Fibroblast of skin of right biceps (primary cell): ENCODE measurements at regions not wholly inside any gene's neighbourhood (a gene's known extent, or its start where the extent isn't known, plus 50 kb on each side); places are given as distances from the start of the nearest gene placed in this dataset.
"Not testable (repeated sequence)": the region's sequence is repeated elsewhere in the genome, so short reads cannot be mapped to it uniquely, and the experiment has no call there.

Experiments
- DNase-seq: peaks from one replicate; pipeline ENCODE4 v3.0.0-alpha.2; 2013

DNA sequence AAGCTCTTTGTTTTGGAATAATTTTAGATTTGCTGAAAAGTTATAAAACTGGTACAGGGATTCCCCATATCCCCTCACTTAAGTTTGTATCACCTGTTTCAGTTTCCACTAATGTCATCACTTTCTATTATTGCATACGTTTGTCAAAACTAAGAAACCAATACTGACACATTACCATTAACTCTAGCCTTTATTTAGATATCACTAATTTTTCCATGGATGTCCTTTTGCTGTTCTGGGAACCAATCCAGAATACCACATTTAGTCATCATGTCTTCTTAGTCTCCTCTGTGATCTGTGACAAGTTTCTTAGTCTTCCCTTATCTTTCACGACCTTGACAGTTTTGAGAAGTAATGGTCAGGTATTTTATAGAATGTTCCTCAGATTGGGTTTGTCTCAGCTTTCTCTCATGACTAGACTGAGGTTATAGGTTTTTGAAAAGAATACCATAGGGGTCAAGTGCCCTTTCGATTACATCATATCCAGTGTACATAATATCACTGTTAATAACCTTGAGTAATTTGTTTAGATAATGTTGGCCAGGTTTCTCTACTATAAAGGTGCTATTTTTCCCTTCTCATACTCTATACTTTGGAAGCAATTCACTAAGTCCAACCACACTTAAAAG is 51.9 kb upstream of the NMUR2 start:
- no peak for DNase-seq

DNA sequence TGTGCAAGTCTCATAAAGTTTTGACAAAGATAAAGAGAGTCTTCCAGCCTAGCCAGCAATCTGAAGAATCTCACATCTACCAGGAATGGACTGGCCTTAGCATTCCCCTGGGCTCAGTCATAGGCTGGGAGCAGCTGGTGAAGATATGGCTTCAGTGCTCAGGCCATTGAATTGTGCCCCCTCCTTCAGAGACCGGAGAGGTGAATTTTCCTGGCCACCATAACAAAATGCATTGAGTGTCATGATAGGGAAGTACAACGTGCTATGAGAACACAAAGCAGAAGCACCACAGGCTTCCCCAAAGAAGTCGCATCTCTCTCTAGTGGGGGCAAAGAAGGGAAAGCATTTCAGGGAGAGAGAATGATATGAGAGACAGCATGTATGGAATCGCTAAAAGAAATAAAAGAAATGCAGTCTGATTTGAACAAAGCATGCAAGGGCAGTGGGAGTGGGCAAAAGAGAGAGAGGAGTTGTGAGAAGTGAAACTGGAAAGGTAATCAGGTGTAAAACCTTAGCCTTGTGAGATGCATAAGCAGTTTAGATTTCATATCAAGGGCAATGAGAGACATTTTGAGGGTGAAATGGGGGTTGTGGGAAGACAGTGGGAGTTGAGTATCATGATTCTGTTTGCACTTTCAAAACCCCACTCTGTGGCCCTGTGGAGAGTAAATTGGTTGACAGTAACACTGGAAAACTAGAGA is 57.1 kb upstream of the NMUR2 start:
- peak; percentile 14 for DNase-seq

DNA sequence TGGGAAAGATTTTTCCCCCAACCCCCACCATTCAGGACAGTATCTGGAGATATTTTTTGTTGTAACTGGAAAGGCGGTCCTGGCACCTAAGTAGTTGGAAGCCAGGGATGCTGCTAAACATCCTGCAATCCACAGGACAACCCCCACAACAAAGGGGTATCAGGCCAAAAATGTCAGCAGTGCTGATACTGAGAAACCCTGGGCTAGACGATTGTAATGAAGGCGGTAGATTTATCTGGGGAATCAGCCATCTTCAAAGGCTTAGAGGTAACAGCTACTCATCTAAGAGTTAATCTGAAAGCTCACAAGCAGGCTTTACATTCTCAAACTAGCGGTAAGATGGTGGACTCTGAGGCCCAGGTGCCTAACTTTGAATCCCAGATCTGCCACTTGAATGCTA is 59.0 kb upstream of the NMUR2 start:
- DNase-seq = no peak

DNA sequence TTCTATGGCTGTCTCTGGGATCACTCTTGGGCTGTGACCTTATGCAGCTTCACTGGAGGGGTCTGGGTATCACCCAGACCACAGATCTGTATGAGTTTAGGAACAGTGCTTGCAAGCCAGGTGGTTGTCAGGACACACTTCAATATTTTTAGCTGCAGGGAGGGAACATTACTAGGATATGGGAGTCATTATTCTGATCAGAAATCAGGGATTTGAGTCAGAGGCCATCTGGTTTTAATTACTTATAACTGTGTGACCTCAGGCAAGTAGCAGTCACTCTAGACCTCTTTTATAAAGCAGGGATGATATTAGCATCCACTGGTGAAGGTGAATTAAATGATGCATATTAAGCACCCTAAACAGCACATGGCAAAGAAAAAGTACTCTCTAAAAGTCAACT is 60.1 kb upstream of the NMUR2 start:
- DNase-seq = peak; percentile 10

DNA sequence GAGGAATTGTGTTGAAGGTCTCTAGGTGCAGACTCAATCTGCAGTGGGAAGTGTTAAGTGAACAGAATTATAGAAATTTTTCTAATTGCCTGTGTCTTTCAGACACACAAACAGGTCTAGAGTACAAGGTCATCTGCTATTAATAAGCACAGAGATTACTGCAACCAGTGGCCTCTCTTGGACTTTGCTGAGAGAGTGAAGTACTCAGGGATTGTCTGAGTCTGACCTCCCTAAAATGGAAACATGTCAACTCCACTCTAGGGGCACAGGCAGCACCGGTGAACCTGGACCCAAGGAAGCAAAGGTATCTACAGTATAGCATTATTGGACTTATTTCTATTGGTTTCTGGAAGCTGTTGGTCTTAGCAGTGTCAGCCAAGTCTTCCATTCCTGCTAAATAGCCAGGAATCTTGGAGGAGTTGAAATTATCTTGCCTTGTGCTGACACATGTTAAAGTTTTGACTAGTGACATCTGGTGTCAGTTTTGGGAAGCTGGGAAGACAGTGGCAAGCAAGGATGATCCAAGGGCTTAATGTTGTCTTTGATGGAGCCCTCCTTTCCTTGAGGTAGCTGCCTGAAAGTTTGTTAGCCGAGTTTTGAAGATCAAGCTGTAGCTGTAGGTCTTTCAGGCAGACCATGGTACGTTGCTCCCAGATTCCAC is 61.1 kb upstream of the NMUR2 start:
- DNase-seq = no peak

DNA sequence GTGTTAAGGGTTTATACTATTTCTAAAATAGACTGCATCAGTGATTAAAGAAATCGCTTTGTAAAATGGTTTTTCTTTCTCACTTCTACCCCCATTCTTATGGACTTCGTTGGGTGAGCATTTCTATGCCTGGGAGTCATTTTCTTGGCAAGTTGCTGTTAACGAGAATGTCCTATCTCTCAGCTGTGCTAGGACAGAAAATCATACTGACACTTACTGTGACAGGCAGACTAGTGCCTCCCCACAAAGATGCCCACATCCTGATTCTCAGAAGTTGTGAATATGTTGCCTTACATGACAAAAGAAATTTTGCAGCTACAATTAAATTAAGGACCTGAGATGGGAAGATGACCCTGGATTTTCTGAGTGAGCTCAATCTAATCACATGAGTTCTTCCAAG is 65.1 kb upstream of the NMUR2 start:
- DNase-seq = no peak

DNA sequence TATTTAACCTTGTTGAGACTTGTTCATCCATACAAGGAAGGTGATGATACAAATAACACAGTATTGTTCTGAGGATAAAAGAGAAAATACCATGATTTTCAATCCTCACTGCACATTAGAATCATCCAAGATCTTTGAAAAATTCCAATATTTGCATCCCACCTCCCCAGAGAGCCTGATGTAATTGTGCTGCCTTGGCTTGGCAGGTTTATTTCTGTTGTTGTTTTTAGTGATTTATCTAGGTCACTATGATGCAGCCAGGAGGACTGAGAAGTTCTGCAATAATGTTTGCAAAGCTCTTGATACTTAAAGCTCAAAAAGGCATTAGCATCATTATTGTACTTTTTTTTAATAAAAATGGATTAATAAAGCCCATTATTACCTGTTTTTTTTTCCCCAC is 67.0 kb upstream of the NMUR2 start:
- DNase-seq = no peak

DNA sequence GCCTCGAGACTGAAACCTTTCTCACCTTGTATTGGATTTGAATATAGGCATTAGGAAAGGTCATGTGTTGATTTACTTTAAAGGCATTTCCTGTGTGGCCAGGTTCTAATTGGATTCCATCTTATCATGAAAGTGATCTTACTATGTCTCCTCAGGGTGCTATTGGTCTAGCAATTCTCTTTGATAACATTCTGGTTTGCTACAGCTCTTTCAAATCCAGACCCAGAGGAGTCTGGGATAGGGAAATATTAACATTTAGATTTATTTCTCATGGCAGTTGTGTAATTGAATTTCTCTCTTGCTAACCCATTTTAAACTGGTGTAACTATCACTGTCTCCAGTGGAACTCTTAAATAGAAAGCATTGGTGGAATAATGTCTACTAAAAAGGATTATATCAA is 69.9 kb upstream of the NMUR2 start:
- no peak for DNase-seq

DNA sequence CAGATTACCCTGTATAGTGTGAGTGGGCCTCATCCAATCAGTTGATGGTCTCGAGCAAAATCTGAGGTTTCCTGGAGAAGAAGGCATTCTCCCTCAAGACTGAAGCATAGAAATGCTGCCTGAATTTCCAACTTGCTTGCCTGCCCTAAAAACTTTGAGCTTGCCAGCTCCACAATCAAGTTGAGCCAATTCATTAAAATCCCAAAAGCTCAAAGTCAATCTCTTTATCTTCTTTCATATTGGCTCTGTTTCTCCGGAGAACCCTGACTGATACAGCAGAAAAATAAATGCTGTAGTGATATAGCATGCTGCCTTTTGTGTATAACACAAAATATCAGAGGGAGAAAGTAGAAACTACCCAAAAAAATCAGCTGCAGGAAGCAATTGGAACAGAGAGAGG is 72.5 kb upstream of the NMUR2 start:
- no peak for DNase-seq

DNA sequence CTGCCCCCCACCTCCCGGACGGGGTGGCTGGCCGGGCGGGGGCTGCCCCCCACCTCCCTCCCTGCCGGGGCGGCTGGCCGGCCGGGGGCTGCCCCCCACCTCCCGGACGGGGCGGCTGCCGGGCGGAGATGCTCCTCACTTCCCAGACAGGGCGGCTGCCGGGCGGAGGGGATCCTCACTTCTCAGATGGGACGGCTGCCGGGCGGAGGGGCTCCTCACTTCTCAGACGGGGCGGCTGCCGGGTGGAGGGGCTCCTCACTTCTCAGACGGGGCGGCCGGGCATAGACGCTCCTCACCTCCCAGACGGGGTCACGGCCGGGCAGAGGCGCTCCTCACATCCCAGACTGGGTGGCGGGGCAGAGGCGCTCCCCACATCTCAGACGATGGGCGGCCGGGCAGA is 74.8 kb upstream of the NMUR2 start:
- DNase-seq = not testable (repeated sequence)

DNA sequence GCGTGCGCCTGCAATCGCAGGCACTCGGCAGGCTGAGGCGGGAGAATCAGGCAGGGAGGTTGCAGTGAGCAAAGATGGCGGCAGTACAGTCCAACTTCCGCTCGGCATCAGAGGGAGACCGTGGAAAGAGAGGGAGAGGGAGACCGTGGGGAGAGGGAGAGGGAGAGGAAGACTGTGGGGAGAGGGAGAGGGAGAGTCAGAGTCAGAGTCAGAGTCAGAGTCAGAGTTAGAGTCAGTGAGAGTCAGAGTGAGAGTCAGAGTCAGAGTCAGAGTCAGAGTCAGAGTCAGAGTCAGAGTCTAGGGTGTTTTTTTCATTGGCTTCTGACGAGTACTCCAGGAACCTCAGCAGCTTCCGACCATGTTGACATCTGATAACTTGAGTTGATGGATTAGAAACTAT is 75.6 kb upstream of the NMUR2 start:
- not testable (repeated sequence) for DNase-seq

DNA sequence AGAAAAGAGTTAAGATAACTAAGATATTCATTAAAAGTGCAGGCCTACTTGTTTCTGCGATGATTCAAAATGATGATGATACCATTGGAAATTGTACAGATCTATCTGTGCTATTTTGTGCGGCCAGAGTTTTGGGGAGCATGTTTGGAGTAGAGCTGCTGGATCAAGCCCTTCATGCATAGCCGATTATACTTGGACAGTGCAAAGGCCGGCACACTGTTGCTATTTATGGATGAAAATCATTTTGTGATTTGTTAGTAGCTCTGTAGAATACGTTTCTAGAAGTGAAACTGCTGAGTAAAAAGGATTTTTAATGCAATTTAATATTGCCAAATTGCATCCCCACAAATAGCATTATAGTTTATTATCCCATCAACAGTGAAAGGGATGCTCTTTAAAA is 82.1 kb upstream of the NMUR2 start:
- DNase-seq = no peak

DNA sequence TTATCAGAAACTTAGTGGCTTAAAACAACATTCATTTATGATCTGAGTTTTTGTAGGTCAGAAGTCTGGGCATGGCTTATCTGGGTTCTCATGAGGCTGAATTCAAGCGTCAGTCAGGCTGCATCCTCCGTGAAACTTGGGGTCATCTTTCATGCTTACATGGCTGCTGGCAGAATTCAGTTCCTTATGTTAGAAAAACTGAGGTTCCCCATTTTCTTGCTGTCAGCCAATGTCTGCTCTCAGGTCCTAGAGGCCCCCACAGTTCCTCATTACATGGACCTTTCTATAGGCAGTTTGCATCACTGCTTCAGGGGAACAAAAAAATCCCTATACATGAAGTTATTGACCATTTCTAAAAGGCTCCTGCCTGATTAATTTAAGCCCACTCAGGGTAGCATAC is 83.8 kb upstream of the NMUR2 start:
- DNase-seq = no peak

DNA sequence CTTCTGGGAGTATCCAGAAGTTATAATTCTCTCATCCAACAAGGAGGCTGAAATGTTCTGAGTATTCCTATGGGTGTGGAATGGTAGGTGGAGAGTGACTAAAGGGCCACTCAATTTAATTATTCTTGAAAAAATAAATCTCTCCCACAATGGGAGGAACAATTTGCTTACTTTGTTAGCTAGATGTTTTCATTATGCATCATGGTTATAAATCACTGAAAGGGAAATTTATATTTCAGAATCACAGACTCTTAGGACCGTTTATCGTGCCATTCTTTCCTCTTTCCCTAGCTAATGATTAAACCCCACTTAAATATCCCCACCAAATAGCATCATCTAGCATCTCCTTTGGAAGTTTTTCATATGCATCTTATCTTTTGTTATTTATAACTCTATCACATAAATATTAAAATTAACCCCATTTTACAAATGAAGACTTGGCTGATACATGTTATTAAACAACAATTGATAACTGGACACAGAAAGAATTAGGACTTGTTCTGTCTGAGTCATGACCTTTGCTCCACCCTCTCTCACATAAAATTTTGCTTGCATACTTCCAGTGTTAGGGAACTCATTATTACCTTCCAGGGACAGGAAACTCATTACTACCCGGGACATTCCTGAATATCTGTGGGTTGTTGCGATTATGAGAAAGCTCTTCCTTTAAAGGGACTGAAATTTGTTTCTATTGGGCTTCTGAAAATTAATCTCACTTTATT is 94.9 kb upstream of the NMUR2 start:
- DNase-seq = no peak

DNA sequence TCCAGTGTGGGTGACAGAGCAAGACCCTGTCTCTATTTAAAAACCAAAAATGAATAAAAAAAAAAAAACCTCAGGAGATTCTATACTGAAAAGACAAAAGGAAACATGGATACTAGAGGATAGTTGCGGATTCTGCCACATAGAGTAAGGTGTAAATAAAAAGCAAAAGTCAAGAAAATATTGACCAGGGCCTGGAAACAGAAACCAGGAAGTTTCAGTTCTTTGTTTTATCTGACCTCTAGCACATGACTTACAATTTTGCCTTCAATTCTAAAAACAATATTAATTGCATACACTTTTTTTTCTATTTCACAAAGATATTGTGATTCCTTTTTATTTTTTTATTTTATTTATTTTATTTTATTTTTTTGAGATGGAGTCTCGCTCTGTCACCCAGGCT is 96.2 kb upstream of the NMUR2 start:
- DNase-seq = no peak

DNA sequence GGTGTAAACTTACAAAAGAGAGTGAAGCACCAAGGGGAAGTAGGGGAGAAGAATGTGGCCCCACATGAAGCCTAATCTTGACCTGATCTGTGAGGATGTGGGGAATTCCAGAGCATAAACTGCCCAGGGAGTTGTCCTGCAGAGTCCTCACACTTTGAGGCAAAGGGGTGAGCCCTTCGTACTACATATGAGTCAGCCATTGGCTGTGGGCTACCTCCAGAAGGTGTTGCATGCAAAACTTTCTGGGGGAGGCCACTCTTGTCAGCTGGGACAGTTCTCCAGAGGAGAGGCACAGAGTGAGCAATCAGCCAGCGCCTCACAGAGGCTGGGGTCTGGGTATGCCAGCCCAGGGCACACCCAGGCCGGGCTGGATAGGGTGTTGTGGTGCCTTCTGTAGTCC is 98.1 kb upstream of the NMUR2 start:
- no peak for DNase-seq

DNA sequence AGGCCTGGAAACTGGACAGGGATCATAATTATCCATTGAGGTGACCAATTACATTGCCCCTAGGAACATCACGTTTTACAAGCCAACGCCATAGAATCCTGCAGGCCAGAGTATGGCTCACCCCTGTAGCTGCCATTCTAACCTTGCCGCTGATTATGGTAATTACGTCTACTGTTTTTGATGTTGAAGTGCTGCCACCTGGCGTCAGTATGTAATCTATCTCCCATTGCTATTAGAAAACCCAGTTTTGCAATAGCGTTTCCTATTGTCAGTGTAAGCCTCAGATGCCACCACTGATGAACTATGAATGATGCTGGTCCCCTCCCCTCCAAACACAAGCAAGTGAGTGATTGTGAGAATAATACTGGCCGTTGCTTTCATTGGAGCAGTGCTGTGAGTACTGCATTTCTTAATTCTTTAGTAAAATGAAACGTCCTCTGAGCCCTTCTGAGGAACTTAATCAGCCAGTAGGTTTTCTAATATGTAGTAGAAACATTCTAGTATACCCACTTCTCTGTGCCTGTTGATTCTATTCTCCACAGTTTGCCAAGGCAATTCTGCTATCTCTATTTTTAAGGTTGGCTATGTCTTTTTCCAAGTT is 100.5 kb upstream of the NMUR2 start:
- peak; percentile 49 for DNase-seq

DNA sequence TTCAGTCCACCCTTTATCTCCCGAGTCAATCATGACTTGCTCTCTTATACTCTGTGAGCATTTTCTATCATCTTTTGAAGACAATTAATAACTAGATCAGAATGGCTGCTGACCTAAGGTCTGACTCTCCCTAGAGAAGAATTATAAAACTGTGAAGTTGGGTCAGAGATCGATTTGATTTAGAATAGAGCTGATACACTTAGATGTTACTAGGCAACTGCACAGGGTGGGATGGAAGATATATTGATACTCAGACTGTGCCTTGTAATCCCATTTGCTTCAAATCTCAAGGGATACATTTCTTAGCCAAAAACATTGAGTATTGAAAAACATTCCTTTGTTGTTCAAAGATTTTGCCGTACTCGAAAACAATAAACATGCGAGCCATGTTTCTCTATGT is 106.0 kb upstream of the NMUR2 start:
- no peak for DNase-seq

DNA sequence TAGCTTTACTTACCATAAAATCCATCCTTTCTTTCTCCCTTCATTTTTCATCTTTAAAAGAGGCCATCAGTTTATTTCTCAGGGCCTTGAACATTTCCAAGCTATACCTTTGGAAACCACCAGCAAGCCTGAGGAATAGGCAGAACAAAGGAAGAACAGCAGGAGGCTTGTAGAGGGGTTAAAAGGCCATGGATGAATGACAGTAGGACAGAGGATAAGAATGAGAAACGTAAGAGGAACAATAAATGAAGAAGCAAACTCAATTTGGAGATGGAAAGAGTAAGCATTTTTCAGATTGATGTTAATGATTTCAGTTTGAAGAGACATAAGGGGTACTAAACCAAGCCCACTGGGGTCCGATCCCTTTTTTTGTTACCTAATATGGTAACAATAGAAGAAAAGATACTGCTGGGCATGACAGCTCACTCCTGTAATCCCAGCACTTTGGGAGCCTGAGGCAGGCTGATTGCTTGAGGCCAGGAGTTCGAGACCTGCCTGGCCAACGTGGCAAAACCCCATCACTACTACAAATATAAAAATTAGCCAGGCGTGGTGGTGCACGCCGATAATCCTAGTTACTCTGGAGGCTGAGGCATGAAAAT is 106.6 kb upstream of the NMUR2 start:
- DNase-seq = no peak

DNA sequence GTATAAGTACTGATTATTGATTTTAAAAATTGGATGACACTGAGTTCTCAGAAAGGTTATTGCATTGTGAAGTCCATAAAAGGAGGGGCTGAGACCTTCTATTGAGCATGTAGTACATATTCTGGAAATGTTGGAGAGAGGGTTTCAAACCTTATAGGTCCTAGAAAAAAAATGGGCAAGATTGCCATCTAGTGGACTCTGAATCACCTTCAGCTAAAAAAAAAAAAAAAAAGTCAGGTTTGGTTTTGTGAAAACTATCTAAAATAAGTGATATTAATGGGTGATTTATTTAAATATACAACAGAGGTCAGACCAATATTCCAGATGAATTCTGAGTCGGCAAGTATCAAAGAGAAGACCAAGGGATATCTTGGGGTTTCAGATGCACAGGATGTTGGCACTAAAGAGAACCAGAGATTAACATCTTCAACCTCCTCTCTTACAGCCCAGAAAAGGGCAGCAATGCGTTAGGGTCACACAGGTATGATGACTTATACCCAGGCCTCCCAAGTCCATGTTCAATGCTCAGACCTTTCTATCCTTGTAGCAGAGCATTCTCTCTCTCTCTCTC is 109.8 kb upstream of the NMUR2 start:
- DNase-seq = peak; percentile 8

DNA sequence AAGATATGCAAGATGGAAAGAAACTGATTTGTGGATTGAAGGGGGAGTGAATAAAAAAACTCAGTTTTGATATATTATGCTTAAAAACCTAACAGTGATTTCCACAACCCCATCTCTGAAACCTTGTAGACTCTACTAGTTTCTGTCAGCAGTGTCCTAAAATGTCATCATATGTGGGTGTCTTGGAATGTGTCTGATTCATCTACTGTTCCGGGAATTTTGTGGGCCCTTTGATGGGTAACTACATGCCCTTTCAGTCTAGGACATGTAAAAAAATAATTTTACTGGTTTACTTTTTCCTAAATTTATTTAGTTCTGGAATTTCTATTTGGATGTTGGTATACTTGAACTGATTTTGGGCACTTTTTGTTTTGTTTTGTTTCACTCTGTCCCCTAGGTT is 118.9 kb upstream of the NMUR2 start:
- DNase-seq = no peak

DNA sequence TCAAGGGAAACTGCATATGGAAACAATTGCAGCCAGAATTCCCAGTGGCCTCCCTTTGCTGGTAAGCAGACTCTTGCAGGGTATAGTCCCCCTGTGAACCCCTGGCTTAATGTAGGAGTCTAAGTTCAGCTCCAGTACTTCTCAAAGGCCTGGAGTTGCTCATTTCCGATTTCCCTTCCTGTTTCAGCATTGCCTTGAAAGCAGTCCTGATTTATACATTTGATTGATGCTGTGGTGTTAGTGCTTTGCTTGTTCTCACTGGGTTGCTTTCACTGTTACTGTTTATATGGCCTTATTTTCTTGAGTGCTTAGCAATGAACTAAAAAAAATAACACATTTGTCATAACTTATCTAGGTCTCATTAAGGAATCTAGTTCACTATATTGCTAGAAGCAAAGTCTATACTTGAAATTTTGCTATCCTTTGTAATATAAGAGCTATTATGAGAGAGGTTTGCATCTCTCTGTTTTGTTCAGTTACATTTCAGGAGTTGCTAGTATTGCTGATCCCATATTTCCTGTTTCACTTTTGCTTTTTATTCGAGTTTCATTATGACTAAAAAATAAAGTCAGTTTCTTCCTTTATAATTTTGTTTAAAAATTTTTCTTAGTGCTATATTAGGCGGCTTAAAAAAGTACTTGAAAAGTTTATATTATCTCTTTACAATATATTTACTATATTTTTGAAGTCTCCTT is 122.4 kb upstream of the NMUR2 start:
- no peak for DNase-seq
